DOHH2 (cell line): ENCODE measurements at regions not wholly inside any gene's neighbourhood (a gene's known extent, or its start where the extent isn't known, plus 50 kb on each side); places are given as distances from the start of the nearest gene placed in this dataset.

Experiments used
- CTCF ChIP-seq: fragments of 200-600 bp; sonication (generic); IDR thresholded peaks from one replicate; pipeline ENCODE4 v1.5.1; 2014; ENCODE audit warnings: antibody characterized with exemption, mild to moderate bottlenecking, low read depth, low read length; ENCODE audit not compliant: poor library complexity, severe bottlenecking
- EZH2phosphoT487 ChIP-seq: fragments of 200-600 bp; sonication (generic); IDR thresholded peaks from 2 replicates; pipeline ENCODE4 v1.6.1; 2017; ENCODE audit warnings: borderline replicate concordance, mild to moderate bottlenecking, antibody characterized with exemption, low read length, moderate library complexity, mixed read lengths

- no peak for TF ChIP-seq CTCF
- TF ChIP-seq EZH2phosphoT487: no peak
Observed at GRCh38 chr7:136058546-136058945, 81.4 kb upstream of the MTPN start.
